ENCODE measurements at regions not wholly inside any gene's neighbourhood (a gene's known extent, or its start where the extent isn't known, plus 50 kb on each side); places are given as distances from the start of the nearest gene placed in this dataset.

DNA sequence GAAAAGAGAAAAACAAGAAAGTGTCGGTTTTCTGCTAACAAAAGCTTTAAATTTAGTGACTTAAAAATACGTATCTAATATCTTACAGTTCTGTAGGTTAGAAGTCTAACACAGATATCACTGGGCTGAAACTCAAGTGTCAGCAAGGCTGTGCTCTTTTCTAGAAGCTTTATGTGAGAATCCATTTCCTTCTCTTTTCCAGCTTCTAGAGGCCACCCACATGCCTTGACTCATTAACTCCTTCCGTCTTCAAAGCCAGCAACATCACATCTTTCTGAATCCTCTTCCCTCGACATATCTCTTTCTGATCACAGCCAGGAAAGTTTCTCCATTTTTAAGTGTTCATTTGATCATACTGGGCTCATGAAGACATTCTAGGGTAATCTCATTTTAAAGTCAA, 262.0 kb downstream of the MAFB start:
- H3K4me1 Mint-ChIP-seq (ENCODE audit: low read depth): no peaks in the 10 kb centered on the region
- no peaks in the 10 kb centered on the region for H3K9me3 Mint-ChIP-seq

DNA sequence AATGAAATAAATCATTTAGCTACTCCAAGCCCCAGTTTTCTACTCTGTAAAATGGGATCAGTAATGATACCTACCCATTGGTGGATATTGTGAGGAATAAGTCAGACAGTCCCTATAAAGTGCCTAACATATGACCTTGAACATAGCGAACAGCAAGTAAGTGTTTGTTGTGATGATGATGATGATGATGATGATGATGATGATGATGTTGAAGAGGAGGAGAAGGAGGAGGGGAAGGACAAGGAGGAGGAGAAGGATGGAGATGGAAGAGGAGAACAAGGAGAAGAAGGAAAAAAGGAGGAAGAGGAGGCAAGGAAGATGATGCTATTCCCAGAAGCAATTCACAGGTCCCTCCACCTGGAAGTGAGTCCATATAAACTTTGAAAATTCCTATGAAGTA, 264.3 kb downstream of the MAFB start:
- Mint-ChIP-seq H3K27ac (no peak overlapping the region), H3K36me3 (ENCODE audit: low read depth) (no peaks in the 10 kb centered on the region), H3K4me1 (ENCODE audit: low read depth) (no peaks in the 10 kb centered on the region), H3K4me3 (no peak overlapping the region), H3K27me3 (peaks cover 5% of the 10 kb centered on the region), H3K9me3 (no peaks in the 10 kb centered on the region)
- no peak for DNase-seq

More for the DNA sequence above, 262.0 kb downstream of the MAFB start:
- H3K4me3 Mint-ChIP-seq: no peak overlapping the region
- DNase-seq: no peak
- H3K36me3 Mint-ChIP-seq (ENCODE audit: low read depth): no peaks in the 10 kb centered on the region
- H3K27ac Mint-ChIP-seq: no peak overlapping the region
- peaks cover 5% of the 10 kb centered on the region for H3K27me3 Mint-ChIP-seq

DNA sequence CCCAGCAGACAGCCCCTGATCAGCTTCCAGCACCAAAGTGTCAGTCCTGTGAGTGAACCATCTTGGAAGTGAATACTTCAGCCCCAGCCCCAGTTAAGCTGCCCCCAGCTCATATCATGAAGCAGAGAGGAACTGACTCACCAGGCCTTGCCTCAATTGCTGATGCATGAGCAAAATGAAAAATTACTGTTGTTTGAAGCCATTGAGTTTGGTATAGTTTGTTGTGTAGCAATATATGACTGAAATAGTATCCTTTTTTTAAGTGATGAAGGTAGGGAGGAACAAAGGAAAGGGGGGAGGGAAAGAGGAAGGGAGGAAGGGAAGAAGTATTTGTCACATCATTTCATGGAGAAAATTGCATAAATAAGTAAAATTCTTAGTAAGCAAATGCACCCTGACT, 266.4 kb downstream of the MAFB start:
- no peak for DNase-seq

DNA sequence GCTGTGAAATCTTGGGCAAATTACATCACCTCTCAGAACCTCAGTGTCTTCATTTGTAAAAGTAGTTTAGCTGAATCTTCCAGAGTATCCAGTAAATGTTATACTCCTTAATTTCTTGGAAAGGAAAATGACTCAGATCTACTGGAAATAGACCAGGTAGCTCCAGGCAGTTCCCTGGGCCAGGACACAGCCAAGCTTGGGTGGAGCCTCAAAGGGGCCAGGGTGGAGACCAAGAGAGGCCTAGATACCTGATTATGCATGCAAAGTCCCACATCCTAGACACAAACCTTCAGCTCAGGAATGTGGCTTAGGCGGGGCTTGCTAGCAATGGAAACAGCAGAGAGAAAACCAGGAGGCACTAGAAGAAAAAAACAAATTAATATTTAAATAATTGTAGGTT, 272.8 kb downstream of the MAFB start:
- no peak overlapping the region for H3K27ac Mint-ChIP-seq
- no peaks in the 10 kb centered on the region for H3K4me1 Mint-ChIP-seq (ENCODE audit: low read depth)
- no peak overlapping the region for H3K4me3 Mint-ChIP-seq

More for the DNA sequence above, 266.4 kb downstream of the MAFB start:
- H3K9me3 Mint-ChIP-seq: no peaks in the 10 kb centered on the region
- H3K27me3 Mint-ChIP-seq: peaks cover 3% of the 10 kb centered on the region
- no peak overlapping the region for H3K4me3 Mint-ChIP-seq
- no peak overlapping the region for H3K27ac Mint-ChIP-seq
- no peaks in the 10 kb centered on the region for H3K4me1 Mint-ChIP-seq (ENCODE audit: low read depth)
- H3K36me3 Mint-ChIP-seq (ENCODE audit: low read depth): no peaks in the 10 kb centered on the region

DNA sequence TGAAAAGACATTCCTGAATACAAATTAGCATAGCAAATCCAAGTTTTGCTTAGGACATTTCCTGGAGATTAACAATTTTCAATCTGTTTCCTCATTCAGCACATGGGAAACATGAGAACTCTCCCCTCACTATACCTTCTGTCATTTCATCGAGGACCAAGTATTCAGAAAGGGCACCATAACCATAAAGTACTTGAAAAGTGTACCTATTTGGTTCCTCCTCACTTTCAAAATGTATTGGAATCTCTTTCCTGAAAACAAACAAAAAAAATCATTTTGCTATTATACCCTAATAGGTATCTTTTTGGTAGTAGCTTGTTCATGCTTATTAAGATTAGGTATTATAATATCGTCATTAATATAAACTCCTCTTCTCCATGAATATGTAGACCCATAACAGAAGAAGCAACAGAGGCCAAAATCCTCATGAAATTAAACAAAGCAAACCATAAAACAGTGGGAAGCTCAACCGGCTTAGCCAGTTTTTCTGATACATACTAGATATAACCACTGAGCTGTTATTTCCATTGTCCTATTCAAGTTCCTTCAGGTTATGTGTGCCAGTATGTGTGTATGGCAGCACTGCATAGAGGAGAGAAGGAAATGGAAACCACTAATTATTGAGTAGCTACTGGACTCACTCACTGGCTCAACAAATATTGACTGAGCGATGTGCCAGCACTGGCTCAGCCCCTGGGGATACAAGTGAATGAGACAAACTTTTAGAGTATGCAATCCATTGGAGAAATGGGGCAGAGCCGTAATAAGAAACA, 274.0 kb downstream of the MAFB start:
- Mint-ChIP-seq H3K9me3 (peaks cover 6% of the 10 kb centered on the region), H3K4me3 (no peak overlapping the region), H3K27ac (no peak overlapping the region), H3K27me3 (peaks cover 6% of the 10 kb centered on the region), H3K36me3 (ENCODE audit: low read depth) (no peaks in the 10 kb centered on the region), H3K4me1 (ENCODE audit: low read depth) (no peaks in the 10 kb centered on the region)
- DNase-seq: no peak

More for the DNA sequence above, 272.8 kb downstream of the MAFB start:
- Mint-ChIP-seq H3K9me3 (peaks cover 6% of the 10 kb centered on the region), H3K36me3 (ENCODE audit: low read depth) (no peaks in the 10 kb centered on the region), H3K27me3 (peaks cover 6% of the 10 kb centered on the region)
- DNase-seq: no peak

DNA sequence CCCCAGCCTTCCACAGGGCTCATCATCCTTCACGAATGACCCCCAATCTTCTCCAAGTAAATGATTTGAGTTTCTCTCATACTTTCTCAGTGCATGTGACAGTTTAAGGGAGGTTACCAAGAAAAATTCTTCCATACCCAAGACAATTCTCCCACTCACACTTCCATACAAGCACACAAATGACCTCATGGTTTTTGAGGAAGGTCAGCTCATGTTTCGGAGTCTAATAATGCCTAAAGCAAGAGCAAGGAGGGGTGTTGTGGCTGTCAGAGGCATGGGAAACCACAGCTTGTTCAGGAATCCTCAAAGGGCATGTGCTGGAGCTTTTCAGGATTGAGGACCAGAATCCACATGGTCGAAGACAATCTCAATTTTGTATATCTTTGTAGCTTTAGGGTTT, 279.0 kb downstream of the MAFB start:
- Mint-ChIP-seq H3K4me1 (ENCODE audit: low read depth) (no peaks in the 10 kb centered on the region), H3K4me3 (no peak overlapping the region), H3K27ac (no peak overlapping the region), H3K36me3 (ENCODE audit: low read depth) (no peaks in the 10 kb centered on the region), H3K27me3 (peaks cover 3% of the 10 kb centered on the region), H3K9me3 (no peaks in the 10 kb centered on the region)
- no peak for DNase-seq

DNA sequence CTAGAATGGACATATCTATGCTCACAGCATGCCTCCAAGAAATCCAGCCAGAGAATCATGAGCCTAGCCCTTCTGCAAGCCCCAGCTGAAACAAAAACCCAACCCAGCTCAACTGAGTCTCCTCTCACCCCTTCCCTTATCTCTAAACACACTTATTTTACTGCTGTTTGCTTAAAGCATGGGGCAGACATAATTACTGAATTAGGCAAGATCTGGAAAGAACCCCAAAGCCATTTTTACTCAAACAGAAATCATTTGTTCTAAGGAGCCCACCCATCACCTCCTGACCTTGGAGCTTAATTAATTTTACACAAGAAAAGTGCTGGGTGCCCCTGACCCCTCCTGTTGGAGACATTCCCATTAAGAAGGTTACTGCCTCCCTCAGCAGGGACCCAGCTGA, 291.6 kb downstream of the MAFB start:
- Mint-ChIP-seq H3K27ac (no peak overlapping the region), H3K36me3 (ENCODE audit: low read depth) (no peaks in the 10 kb centered on the region), H3K4me3 (no peak overlapping the region), H3K9me3 (peaks cover 2% of the 10 kb centered on the region), H3K27me3 (no peaks in the 10 kb centered on the region), H3K4me1 (ENCODE audit: low read depth) (no peaks in the 10 kb centered on the region)
- no peak for DNase-seq

DNA sequence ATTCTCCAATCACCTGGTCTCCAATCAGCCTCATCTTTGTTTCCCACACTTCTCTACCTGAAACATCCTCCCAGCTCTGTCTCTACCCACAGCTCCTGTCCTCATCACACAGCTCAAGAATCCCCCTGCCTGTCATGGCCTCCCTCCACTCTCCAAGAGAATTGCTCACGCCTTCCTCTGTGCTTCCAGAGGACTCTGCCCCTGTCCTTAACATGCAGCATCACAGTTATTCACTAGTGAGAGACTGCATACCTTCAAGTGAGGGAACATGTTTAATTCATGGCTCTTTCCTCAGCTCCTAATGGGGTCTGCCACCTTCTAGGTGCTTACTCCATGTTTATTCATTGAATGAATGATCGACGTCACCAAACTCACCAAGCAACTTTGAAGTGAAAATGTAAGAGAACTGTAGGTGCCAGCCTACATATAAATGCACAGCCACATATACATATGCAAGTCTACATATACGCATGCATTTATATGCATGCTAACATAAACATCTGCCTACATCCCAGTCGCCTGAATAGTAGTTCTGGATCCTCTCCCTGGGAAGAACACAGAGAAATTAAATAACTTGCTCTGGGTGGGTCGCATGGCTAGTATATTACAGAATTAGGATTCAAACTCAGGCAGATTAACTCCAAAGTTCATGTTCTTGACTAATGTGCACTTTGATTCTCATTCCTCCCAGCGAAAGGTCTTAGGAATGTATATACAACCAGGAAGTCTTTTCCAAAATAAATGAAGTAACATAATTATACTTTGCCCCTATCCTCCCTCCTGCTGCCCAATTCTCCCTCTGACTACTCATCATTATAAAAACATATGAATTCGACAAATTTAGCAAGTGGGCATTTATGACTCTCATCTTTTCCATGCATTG, 295.6 kb downstream of the MAFB start:
- no peaks in the 10 kb centered on the region for H3K4me1 Mint-ChIP-seq (ENCODE audit: low read depth)

DNA sequence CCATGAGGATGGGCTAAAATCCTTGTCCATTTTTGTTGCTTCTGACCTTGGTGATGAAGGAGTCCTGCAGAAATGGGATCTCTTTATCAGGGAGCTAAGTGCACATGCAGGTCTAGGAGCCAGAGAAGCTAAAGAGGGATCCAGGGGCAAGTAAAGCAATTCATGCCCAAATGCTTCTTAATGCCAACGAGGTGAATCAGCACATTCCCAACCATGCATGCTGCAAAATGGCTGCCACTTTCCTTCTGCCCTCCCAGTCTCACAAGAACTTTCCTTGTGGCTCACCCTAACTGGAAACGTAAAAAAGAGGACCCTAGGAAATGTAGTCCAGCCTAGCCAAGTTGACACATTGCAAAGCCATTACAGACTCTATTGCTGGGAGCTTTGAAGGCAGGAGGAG, 298.4 kb downstream of the MAFB start:
- DNase-seq: no peak
- Mint-ChIP-seq H3K4me1 (ENCODE audit: low read depth) (no peaks in the 10 kb centered on the region), H3K27ac (no peak overlapping the region)

More for the DNA sequence above, 295.6 kb downstream of the MAFB start:
- H3K9me3 Mint-ChIP-seq: no peaks in the 10 kb centered on the region
- H3K27me3 Mint-ChIP-seq: no peaks in the 10 kb centered on the region
- no peak overlapping the region for H3K4me3 Mint-ChIP-seq
- no peaks in the 10 kb centered on the region for H3K36me3 Mint-ChIP-seq (ENCODE audit: low read depth)
- no peak overlapping the region for H3K27ac Mint-ChIP-seq
- DNase-seq: no peak

DNA sequence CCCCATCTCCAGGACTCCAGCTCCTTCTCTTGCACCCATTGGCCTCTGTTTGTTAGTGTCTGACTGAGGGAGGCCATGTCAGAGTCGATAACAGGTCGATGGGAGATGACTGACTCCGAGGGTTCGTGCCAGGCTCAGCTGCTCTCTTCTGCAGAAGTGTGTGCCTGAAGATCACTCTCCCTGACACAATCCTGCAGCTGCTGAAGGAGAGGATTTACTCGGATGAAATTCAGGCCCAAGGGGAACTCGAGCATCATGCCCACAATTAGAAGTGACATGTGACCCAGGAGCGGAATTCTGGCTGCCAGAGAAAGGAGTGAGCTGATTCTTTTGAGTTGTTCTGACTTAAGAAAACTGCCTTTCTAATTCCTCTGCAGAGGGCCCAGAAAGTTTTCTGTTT, 318.2 kb downstream of the MAFB start:
- Mint-ChIP-seq H3K4me1 (ENCODE audit: low read depth) (no peaks in the 10 kb centered on the region), H3K9me3 (peaks cover 7% of the 10 kb centered on the region), H3K27ac (no peak overlapping the region), H3K4me3 (no peak overlapping the region), H3K36me3 (ENCODE audit: low read depth) (no peaks in the 10 kb centered on the region), H3K27me3 (no peaks in the 10 kb centered on the region)
- no peak for DNase-seq

More for the DNA sequence above, 298.4 kb downstream of the MAFB start:
- Mint-ChIP-seq H3K27me3 (no peaks in the 10 kb centered on the region), H3K36me3 (ENCODE audit: low read depth) (no peaks in the 10 kb centered on the region), H3K9me3 (peaks cover 5% of the 10 kb centered on the region), H3K4me3 (no peak overlapping the region)

DNA sequence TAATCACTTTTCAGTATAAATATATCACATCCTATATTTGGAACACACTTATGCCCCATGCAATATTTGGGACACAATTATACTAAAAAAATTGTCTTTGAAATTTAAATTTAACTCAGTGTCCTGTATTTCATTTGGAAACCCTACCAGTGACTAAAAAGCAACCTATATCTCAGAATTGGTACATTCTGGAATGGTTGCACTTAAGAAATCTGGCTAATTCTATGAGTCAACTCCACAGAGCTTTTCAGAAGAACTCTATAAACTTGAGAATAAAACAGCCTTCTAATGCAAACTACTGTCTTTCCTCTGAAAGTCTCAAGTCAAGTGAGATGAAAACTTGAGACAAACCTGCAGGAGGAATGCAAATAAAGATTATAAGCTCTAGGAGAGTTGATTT, 320.2 kb downstream of the MAFB start:
- no peak for DNase-seq
- no peaks in the 10 kb centered on the region for H3K4me1 Mint-ChIP-seq (ENCODE audit: low read depth)
- no peak overlapping the region for H3K4me3 Mint-ChIP-seq
- no peaks in the 10 kb centered on the region for H3K36me3 Mint-ChIP-seq (ENCODE audit: low read depth)
- H3K27me3 Mint-ChIP-seq: no peaks in the 10 kb centered on the region
- no peaks in the 10 kb centered on the region for H3K9me3 Mint-ChIP-seq
- no peak overlapping the region for H3K27ac Mint-ChIP-seq

DNA sequence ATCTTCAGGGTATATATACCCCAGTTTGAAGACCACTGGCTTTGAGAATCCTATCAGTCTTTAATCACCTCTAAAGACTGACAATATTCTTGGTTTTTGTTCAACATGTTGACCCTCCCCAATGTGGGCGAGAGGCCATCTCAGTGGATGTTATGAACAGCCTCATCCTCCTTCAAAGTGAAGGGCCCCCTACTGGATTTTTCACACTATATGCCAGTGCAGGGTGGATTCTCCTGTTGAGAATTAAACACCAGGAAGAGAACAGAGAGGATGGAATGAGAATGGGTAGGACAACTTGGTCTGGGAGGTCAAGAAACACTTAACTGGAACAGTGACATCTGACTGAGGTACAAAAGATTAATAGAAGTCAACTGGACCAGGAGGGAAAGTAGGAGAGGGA, 327.1 kb downstream of the MAFB start:
- no peaks in the 10 kb centered on the region for H3K27me3 Mint-ChIP-seq
- H3K9me3 Mint-ChIP-seq: no peaks in the 10 kb centered on the region
- H3K36me3 Mint-ChIP-seq (ENCODE audit: low read depth): no peaks in the 10 kb centered on the region
- no peaks in the 10 kb centered on the region for H3K4me1 Mint-ChIP-seq (ENCODE audit: low read depth)
- no peak overlapping the region for H3K27ac Mint-ChIP-seq
- H3K4me3 Mint-ChIP-seq: no peak overlapping the region
- no peak for DNase-seq

DNA sequence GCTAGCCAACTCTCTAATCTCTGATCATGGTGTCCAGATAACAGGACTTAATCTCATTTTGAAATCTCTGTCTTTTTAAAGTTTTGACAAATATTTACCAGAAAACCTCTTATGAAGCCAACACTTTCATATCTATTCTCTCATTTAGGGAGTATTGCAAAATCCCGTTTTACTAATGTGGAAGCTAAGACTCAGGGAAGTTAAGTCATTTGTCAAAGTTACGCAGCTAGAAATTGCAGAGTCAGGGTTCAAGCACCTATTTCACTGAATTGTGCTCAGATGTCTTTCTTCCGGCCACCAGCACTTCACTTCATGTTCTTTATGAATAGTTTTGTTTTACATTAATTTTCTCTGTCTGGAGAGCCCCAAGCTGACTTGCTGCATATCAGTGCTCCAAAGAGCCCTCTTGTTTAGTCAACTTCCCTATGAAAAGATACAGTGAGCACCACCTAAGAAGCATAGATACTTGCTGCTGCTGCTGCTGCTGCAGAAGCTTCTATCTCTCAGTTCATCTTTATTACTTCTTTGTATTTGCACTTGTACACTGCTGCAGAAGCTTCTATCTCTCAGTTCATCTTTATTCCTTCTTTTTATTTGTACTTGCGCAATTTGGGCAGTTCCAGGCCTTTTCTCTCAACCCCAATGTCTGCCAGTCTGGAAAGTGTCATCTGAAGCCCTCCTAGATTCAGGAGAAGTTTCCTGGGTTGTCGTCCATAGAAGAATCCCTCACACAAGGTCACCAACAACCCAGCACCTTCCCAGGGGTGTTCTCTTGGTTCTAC, 329.7 kb downstream of the MAFB start:
- DNase-seq: no peak
- Mint-ChIP-seq H3K4me1 (ENCODE audit: low read depth) (no peaks in the 10 kb centered on the region), H3K36me3 (ENCODE audit: low read depth) (no peaks in the 10 kb centered on the region), H3K27me3 (no peaks in the 10 kb centered on the region), H3K27ac (no peak overlapping the region), H3K9me3 (no peaks in the 10 kb centered on the region), H3K4me3 (no peak overlapping the region)

DNA sequence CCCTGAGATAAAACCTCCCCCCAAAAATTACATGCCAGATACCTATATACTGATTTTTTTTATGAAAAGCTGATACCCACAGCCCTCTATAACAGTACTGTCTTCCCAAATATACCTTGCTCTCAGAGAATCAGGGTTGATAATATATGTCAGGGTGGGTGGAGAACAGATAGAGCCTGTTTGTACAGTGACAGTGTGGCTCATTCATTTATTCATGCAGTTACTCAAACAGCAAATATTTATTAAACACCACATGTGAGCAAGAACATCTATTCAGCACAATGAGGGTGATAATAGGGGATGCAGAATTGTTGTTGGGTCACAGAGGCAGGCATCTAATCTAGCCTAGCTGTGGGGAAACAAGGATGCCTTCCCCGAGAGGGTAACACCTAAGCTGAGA, 334.2 kb downstream of the MAFB start:
- Mint-ChIP-seq H3K4me3 (no peak overlapping the region), H3K27me3 (no peaks in the 10 kb centered on the region), H3K4me1 (ENCODE audit: low read depth) (no peaks in the 10 kb centered on the region), H3K9me3 (no peaks in the 10 kb centered on the region), H3K36me3 (ENCODE audit: low read depth) (no peaks in the 10 kb centered on the region), H3K27ac (no peak overlapping the region)
- DNase-seq: no peak
